H1 (cell line): ENCODE measurements at regions not wholly inside any gene's neighbourhood (a gene's known extent, or its start where the extent isn't known, plus 50 kb on each side); places are given as distances from the start of the nearest gene placed in this dataset.

Source experiments
- CTCF ChIA-PET: fragments of 300-600 bp; sonication (Branson Sonifier 250); formaldehyde crosslinking; loops from one replicate; lab custom pipeline; 2021; ENCODE audit not compliant: partially characterized antibody; lab: Charles Lee
- POLR2A ChIA-PET: fragments of 300-600 bp; sonication (Branson Sonifier 250); formaldehyde crosslinking; loops from one replicate; lab custom pipeline; 2021; ENCODE audit warnings: inconsistent platforms; ENCODE audit not compliant: partially characterized antibody; lab: Charles Lee
- DNase-seq, 2 experiments: peaks; one replicate each; pipeline versions ENCODE4 v3.0.0 to v3.0.0-alpha.2; 2010 to 2022; ENCODE audit warnings: low spot score in 2 of 2, low read depth in 1 of 2, mixed read lengths in 1 of 2
- FAIRE-seq: peaks from 2 replicates; lab custom pipeline; 2011; peaks lifted over from hg19 to GRCh38; lab: Jason Lieb, UNC
- H2AFZ ChIP-seq: 2 replicates; pipeline ENCODE4 v1.8.1; 2012; ENCODE audit warnings: low read length, inconsistent platforms
- H2AK5ac ChIP-seq: 2 replicates; pipeline ENCODE4 v1.6.1; 2013; ENCODE audit warnings: low read depth, low read length
- H2BK120ac ChIP-seq: replicated peaks from 2 replicates; pipeline ENCODE3; 2013; ENCODE audit warnings: low read depth, low read length, inconsistent platforms
- H2BK12ac ChIP-seq: 2 replicates; pipeline ENCODE4 v1.6.1; 2013; ENCODE audit warnings: low read depth, low read length
- H2BK15ac ChIP-seq: 2 replicates; pipeline ENCODE4 v1.6.1; 2013; ENCODE audit warnings: low read length
- H2BK20ac ChIP-seq: 2 replicates; pipeline ENCODE4 v1.6.1; 2013; ENCODE audit warnings: low read length
- H2BK5ac ChIP-seq: 2 replicates; pipeline ENCODE4 v1.6.1; 2013; ENCODE audit warnings: low read depth, low read length
- H3K14ac ChIP-seq: 2 replicates; pipeline ENCODE4 v1.6.1; 2013; ENCODE audit warnings: inconsistent platforms; ENCODE audit not compliant: insufficient read length
- H3K18ac ChIP-seq: 2 replicates; pipeline ENCODE4 v1.6.1; 2013; ENCODE audit warnings: low read length; ENCODE audit errors: extremely low read depth
- H3K23ac ChIP-seq: 2 replicates; pipeline ENCODE4 v1.6.1; 2013; ENCODE audit warnings: inconsistent platforms; ENCODE audit not compliant: insufficient read length
- H3K23me2 ChIP-seq: 2 replicates; pipeline ENCODE4 v1.6.1; 2013; ENCODE audit warnings: low read depth, low read length
- H3K27ac ChIP-seq: 2 replicates; pipeline ENCODE4 v1.6.1; 2011; ENCODE audit warnings: low read depth, low read length, inconsistent platforms
- H3K27me3 ChIP-seq, 4 experiments: replicated peaks in 1 of 4; 1 replicate in 1 of 4; 2 replicates in 3 of 4; pipeline versions ENCODE4 v1.6.1 to v1.8.1; 2011 to 2013; ENCODE audit warnings: low read length in 3 of 4, mild to moderate bottlenecking in 3 of 4, inconsistent platforms in 2 of 4, mixed read lengths in 2 of 4, moderate library complexity in 1 of 4; ENCODE audit not compliant: control insufficient read depth in 3 of 4, insufficient read depth in 3 of 4; ENCODE audit errors: extremely low read depth in 1 of 4
- H3K36me3 ChIP-seq, 4 experiments: 2 replicates each; pipeline versions ENCODE4 v1.6.1 to v1.8.1; 2011 to 2013; ENCODE audit warnings: mild to moderate bottlenecking in 4 of 4, low read length in 3 of 4, moderate library complexity in 2 of 4, control low read depth in 1 of 4, inconsistent platforms in 1 of 4; ENCODE audit not compliant: insufficient read depth in 4 of 4, control insufficient read depth in 2 of 4
- H3K4ac ChIP-seq: replicated peaks from 2 replicates; pipeline ENCODE3; 2013; ENCODE audit warnings: low read length, low read depth, mixed read lengths, inconsistent platforms; ENCODE audit not compliant: insufficient read length
- H3K4me1 ChIP-seq, 4 experiments: replicated peaks in 1 of 4; 1 replicate in 1 of 4; 2 replicates in 3 of 4; pipeline versions ENCODE4 v1.6.1 to v1.8.1; 2011 to 2013; ENCODE audit warnings: low read length in 3 of 4, inconsistent platforms in 2 of 4, mixed read lengths in 1 of 4; ENCODE audit not compliant: insufficient read depth in 4 of 4, control insufficient read depth in 3 of 4
- H3K4me2 ChIP-seq, 2 experiments: 2 replicates each; pipeline versions ENCODE4 v1.6.1 to v1.8.1; 2011 to 2013; ENCODE audit warnings: low read depth in 2 of 2, low read length in 2 of 2, control low read depth in 1 of 2, inconsistent platforms in 1 of 2, mild to moderate bottlenecking in 1 of 2; ENCODE audit not compliant: insufficient read depth in 1 of 2
- H3K4me3 ChIP-seq, 4 experiments: fragments of 200-600, 300-600 bp in 1 of 4; sonication (generic), shearing (Covaris generic), sonication (Bioruptor Twin) in 1 of 4; 2 replicates each; pipeline versions ENCODE4 v1.5.1 to v1.8.1; 2011 to 2016; ENCODE audit warnings: low read length in 4 of 4, low read depth in 3 of 4, control low read depth in 2 of 4, inconsistent platforms in 2 of 4, mild to moderate bottlenecking in 2 of 4, mixed read lengths in 1 of 4, moderate library complexity in 1 of 4; ENCODE audit not compliant: insufficient read depth in 2 of 4; ENCODE audit errors: extremely low read depth in 1 of 4
- H3K56ac ChIP-seq: replicated peaks from 2 replicates; pipeline ENCODE3; 2013; ENCODE audit warnings: low read depth, mild to moderate bottlenecking, mixed read lengths, low read length, inconsistent platforms; ENCODE audit not compliant: insufficient read length
- H3K79me1 ChIP-seq: 2 replicates; pipeline ENCODE4 v1.6.1; 2013; ENCODE audit warnings: low read depth, low read length, control low read depth
- H3K79me2 ChIP-seq, 2 experiments: 2 replicates each; pipeline versions ENCODE4 v1.6.1 to v1.8.1; 2012 to 2013; ENCODE audit warnings: low read length in 2 of 2, mild to moderate bottlenecking in 2 of 2, inconsistent platforms in 1 of 2; ENCODE audit not compliant: insufficient read depth in 2 of 2, control insufficient read depth in 1 of 2
- H3K9ac ChIP-seq, 4 experiments: replicated peaks in 1 of 4; 1 replicate in 1 of 4; 2 replicates in 3 of 4; pipeline versions ENCODE4 v1.6.1 to v1.8.1; 2011 to 2013; ENCODE audit warnings: low read depth in 3 of 4, low read length in 3 of 4, control low read depth in 2 of 4, mild to moderate bottlenecking in 2 of 4, moderate library complexity in 2 of 4, inconsistent platforms in 1 of 4; ENCODE audit errors: extremely low read depth in 1 of 4
- H3K9me3 ChIP-seq, 2 experiments: 2 replicates each; pipeline versions ENCODE4 v1.6.1 to v1.8.1; 2012 to 2013; ENCODE audit warnings: mild to moderate bottlenecking in 2 of 2, moderate library complexity in 2 of 2, control low read depth in 1 of 2, inconsistent platforms in 1 of 2, low read depth in 1 of 2, low read length in 1 of 2, mixed read lengths in 1 of 2; ENCODE audit not compliant: insufficient read depth in 2 of 2
- H4K20me1 ChIP-seq, 2 experiments: replicated peaks in 1 of 2; 2 replicates each; pipeline versions ENCODE3 to v1.8.1; 2011 to 2013; ENCODE audit warnings: inconsistent platforms in 2 of 2, low read length in 2 of 2, mild to moderate bottlenecking in 1 of 2; ENCODE audit not compliant: insufficient read depth in 2 of 2, control insufficient read depth in 1 of 2
- H4K5ac ChIP-seq: 2 replicates; pipeline ENCODE4 v1.6.1; 2013; ENCODE audit warnings: low read length, low read depth, mixed read lengths, inconsistent platforms; ENCODE audit not compliant: insufficient read length
- H4K8ac ChIP-seq: 2 replicates; pipeline ENCODE4 v1.8.0; 2013; ENCODE audit warnings: mild to moderate bottlenecking, moderate library complexity, low read length, inconsistent platforms; ENCODE audit not compliant: insufficient read depth; ENCODE audit errors: extremely low read depth
- H4K91ac ChIP-seq: replicated peaks from 2 replicates; pipeline ENCODE3; 2013; ENCODE audit warnings: low read length, mixed read lengths, inconsistent platforms; ENCODE audit not compliant: insufficient read length
- CBX5 ChIP-seq: fragments of 300-800, 300-1000 bp; sonication (generic); IDR thresholded peaks from 2 replicates; pipeline ENCODE4 v1.7.1; 2016; ENCODE audit warnings: antibody characterized with exemption, low read length, low read depth
- CHD1 ChIP-seq: IDR thresholded peaks from 2 replicates; pipeline ENCODE4 v1.6.1; 2012; ENCODE audit warnings: low read depth, low read length, improper control_type of control experiment
- CHD2 ChIP-seq: IDR thresholded peaks from 2 replicates; pipeline ENCODE4 v1.6.1; 2012; ENCODE audit warnings: low read length, improper control_type of control experiment
- GABPA ChIP-seq: IDR thresholded peaks from 2 replicates; pipeline ENCODE4 v1.6.1; 2011; ENCODE audit warnings: mild to moderate bottlenecking, low read length, moderate library complexity, borderline replicate concordance; ENCODE audit not compliant: insufficient read depth
- MAFK ChIP-seq: IDR thresholded peaks from 2 replicates; pipeline ENCODE4 v1.6.1; 2012; ENCODE audit warnings: low read depth, mild to moderate bottlenecking, improper control_type of control experiment, low read length
- NRF1 ChIP-seq: IDR thresholded peaks from 2 replicates; pipeline ENCODE4 v1.6.1; 2011; ENCODE audit warnings: mild to moderate bottlenecking, low read depth, low read length, improper control_type of control experiment
- POLR2AphosphoS5 ChIP-seq: IDR thresholded peaks from 2 replicates; pipeline ENCODE4 v1.6.1; 2011; ENCODE audit warnings: low read depth, low read length
- POU5F1 ChIP-seq: IDR thresholded peaks from 2 replicates; pipeline ENCODE4 v1.6.1; 2011; ENCODE audit warnings: low read depth, mild to moderate bottlenecking, low read length, moderate library complexity
- RAD21 ChIP-seq, 2 experiments: IDR thresholded peaks in 1 of 2; conservative IDR thresholded peaks in 1 of 2; 2 replicates each; pipeline ENCODE4 v1.6.1; 2011; ENCODE audit warnings: low read depth in 2 of 2, low read length in 2 of 2, improper control_type of control experiment in 1 of 2, inconsistent platforms in 1 of 2, mild to moderate bottlenecking in 1 of 2, moderate library complexity in 1 of 2
- SIN3A ChIP-seq, 2 experiments: IDR thresholded peaks in 1 of 2; conservative IDR thresholded peaks in 1 of 2; 2 replicates each; pipeline ENCODE4 v1.6.1; 2011 to 2012; ENCODE audit warnings: low read length in 2 of 2, improper control_type of control experiment in 1 of 2, low read depth in 1 of 2, mild to moderate bottlenecking in 1 of 2
- TAF1 ChIP-seq: IDR thresholded peaks from 2 replicates; pipeline ENCODE4 v1.6.1; 2011; ENCODE audit warnings: mild to moderate bottlenecking, low read depth, low read length
- TEAD4 ChIP-seq: IDR thresholded peaks from 2 replicates; pipeline ENCODE4 v1.6.1; 2012; ENCODE audit warnings: low read depth, low read length, inconsistent platforms, mixed read lengths
- ZNF274 ChIP-seq: IDR thresholded peaks from 2 replicates; pipeline ENCODE4 v1.7.0; 2012; ENCODE audit warnings: low read length, borderline replicate concordance; ENCODE audit errors: extremely low read depth
- WGBS, 2 experiments: shearing (Covaris generic) in 1 of 2; methylation state at CpG; one replicate each; pipeline versions ENCODE4 v1.1.6 to v1.1.7; 2013 to 2015; ENCODE audit warnings: low lambda C conversion rate in 2 of 2, mixed read lengths in 2 of 2, inconsistent platforms in 1 of 2, low coverage in 1 of 2, missing lambda C conversion rate in 1 of 2; ENCODE audit not compliant: insufficient replicate concordance in 2 of 2, insufficient coverage in 1 of 2, insufficient read length in 1 of 2; ENCODE audit errors: extremely low coverage in 1 of 2, missing lambda C conversion rate in 1 of 2; 5-methylcytosine and 5-hydroxymethylcytosine counted together

GRCh38 chr4:120299631-120300030, 233.0 kb upstream of the MAD2L1 start:
- H4K20me1 ChIP-seq = no peaks in the 10 kb centered on the region
- no peak overlapping the region for H2AK5ac ChIP-seq
- no peaks in the 10 kb centered on the region for H3K4me1 ChIP-seq
- no peak overlapping the region for H4K8ac ChIP-seq
- no peak overlapping the region for H2BK20ac ChIP-seq
- no peak overlapping the region for H3K4ac ChIP-seq
- no peak overlapping the region for H3K9ac ChIP-seq
- H2BK5ac ChIP-seq = no peak overlapping the region
- 94% methylated on average over 2 of the region's 2 CpGs; no CpG with 5 or more reads in 1 of the 2 experiments for WGBS, 2 experiments
- no peaks in the 10 kb centered on the region for H3K79me2 ChIP-seq
- H3K56ac ChIP-seq = no peak overlapping the region
- POLR2A ChIA-PET = no interaction called here
- H3K23ac ChIP-seq = no peak overlapping the region
- no peak overlapping the region for H2BK15ac ChIP-seq
- H3K27ac ChIP-seq = no peak overlapping the region
- no peak overlapping the region for H3K18ac ChIP-seq
- no peaks in the 10 kb centered on the region for H3K79me1 ChIP-seq
- no peak for FAIRE-seq
- no peak overlapping the region for H3K14ac ChIP-seq
- no peak overlapping the region for H3K4me2 ChIP-seq
- CTCF ChIA-PET = interaction anchor here (1.0 kb wide), 2 partner anchors 12 to 43 kb away, joined by 3 read pairs; no protein-coding TSS in a partner anchor
- no peak overlapping the region for H2AFZ ChIP-seq
- H3K23me2 ChIP-seq = no peaks in the 10 kb centered on the region
- no peak for TF ChIP-seq GABPA
- TF ChIP-seq TAF1 = no peak
- TF ChIP-seq POU5F1 = no peak
- TF ChIP-seq CHD1 = no peak
- TF ChIP-seq SIN3A (conservative IDR thresholded peaks at IDR 0.05 in 1 of 2, IDR thresholded peaks at IDR 0.05 in 1 of 2; ENCODE audit: low read depth in 1 of 2, low read length in 2 of 2) = no peak
- no peak for TF ChIP-seq CBX5
- TF ChIP-seq RAD21 (IDR thresholded peaks at IDR 0.05 in 1 of 2, conservative IDR thresholded peaks at IDR 0.05 in 1 of 2; ENCODE audit: low read depth in 2 of 2, low read length in 2 of 2) = no peak
- no peak for TF ChIP-seq POLR2AphosphoS5
- TF ChIP-seq ZNF274 = no peak
- TF ChIP-seq MAFK = no peak
- no peak for TF ChIP-seq NRF1
- no peak for TF ChIP-seq CHD2
- TF ChIP-seq TEAD4 = no peak
- TF ChIP-seq, all 59 proteins: peak for 0
- Histone ChIP-seq H2BK120ac (no peak overlapping the region), H4K91ac (no peak overlapping the region), H3K27me3 (no peaks in the 10 kb centered on the region), H3K36me3 (no peaks in the 10 kb centered on the region), H3K4me3 (no peak overlapping the region), H4K5ac (no peak overlapping the region), H2BK12ac (no peak overlapping the region), H3K9me3 (no peaks in the 10 kb centered on the region)
- no peak for DNase-seq
